HTR-8/SVneo (cell line): ENCODE measurements at regions not wholly inside any gene's neighbourhood (a gene's known extent, or its start where the extent isn't known, plus 50 kb on each side); places are given as distances from the start of the nearest gene placed in this dataset.
"Not testable (repeated sequence)": the region's sequence is repeated elsewhere in the genome, so short reads cannot be mapped to it uniquely, and the experiment has no call there.

Experiments
- DNase-seq: peaks from one replicate; pipeline ENCODE4 v3.0.0; 2011; ENCODE audit warnings: low spot score, mixed read lengths; ENCODE audit not compliant: insufficient read length
- FAIRE-seq: peaks from 2 replicates; lab custom pipeline; 2011; peaks lifted over from hg19 to GRCh38; lab: Jason Lieb, UNC

GRCh38 chr4:148717988-148718387 is 275.8 kb upstream of the NR3C2 start:
- FAIRE-seq = no peak
- no peak for DNase-seq

DNA sequence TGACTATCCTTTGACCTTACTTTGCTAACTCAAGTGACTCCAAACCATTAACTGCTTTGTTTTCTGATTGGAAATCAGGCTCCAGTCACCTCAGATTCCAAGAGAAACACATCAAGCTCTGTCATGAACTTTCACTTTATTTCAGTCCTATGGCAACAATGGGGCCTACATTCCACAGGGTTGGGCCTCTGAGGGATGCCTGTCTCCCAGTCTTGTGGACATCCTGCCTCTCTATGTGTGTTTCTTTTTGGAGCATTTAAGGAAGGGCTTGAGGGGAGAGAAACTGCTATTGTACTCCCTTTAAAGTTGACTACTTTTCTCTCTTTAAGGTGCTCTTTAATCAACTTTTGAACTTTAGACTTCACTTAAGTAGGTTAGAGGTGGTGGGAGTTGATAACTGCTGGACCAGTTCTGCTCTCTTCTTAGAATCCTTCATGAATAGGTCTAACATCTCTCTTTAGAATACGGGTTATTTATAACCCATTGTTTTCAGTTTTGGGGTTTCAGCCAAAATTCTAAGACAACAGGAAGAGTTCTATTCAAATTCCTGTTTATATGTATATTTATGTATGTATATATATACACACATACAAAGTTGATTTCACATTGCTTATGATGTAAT is 274.3 kb upstream of the NR3C2 start:
- FAIRE-seq (no peak), DNase-seq (no peak)

GRCh38 chr4:148704291-148704690 is 262.1 kb upstream of the NR3C2 start:
- FAIRE-seq (no peak), DNase-seq (no peak)

DNA sequence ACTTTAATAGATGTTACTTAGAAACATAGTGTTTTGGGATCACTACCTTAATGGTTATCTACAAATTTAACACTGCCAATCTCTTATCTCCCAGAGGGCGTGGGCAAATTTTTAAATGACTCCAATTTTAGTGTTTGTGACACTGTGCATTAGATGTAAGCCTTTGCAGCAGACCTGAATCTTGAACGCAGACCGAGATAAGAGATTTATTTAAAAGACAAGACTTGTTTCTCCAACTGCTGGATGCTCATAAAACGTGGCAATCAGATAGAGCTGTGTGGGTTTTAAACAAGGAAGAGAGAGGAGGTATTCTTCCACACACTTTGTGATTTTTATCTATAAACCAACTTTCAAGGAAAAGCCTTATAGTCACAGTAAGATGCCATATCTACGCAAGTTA is 252.5 kb upstream of the NR3C2 start:
- no peak for FAIRE-seq
- DNase-seq = no peak

DNA sequence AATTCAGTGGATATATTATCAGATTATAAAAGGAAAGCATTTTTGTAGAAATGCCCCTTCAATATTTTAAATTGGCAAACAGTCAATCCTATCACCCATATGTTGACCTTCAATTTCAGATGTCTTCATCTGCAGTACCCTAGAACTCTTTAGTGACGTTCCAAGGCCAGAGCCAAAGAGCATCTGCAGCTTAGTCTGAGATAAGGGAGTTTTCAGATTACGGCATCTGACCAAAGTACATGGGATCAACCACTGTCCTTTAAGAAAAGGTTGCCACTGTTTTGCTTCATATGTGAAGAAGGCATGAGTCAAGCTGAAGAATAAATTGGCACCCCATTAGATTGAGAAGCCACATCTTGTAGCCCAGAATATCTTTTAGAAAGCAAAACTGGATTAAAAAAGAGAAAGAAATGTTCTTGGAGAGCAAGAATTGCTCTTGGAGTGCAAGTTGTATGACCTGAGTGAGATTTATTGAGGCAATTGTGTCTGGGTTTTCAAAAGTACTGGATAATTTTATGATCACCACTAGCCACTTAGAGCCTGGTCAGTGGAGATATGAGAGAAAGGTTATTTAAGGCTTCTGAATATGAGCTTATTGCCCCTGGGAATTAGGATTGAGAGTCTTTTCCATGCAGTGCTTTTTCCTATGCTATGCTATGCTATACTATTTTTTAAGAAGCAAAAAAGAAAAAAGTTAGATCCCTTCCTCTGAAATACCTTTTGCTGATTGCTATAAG is 251.9 kb upstream of the NR3C2 start:
- no peak for DNase-seq
- no peak for FAIRE-seq

- FAIRE-seq (no peak), DNase-seq (no peak)
Measured at GRCh38 chr4:148692242-148692641, 250.0 kb upstream of the NR3C2 start.

DNA sequence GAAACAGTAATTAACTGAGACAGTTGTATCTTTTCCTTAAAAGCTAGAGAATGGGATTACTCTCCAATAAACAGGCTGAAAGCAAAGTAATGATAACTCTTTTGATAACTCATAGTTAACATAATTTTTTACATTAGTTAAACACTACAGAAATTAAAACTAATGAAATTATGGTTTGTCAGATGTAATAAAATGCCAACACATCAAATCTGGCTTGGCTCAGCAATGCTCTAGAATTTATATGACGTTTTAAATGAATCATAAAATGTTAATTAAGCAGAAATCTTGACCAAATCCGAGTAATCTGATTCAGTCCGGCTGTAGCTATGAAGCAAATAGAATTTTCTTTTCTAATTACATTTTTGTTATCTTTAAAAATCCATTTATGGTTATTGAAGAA is 244.2 kb upstream of the NR3C2 start:
- FAIRE-seq (no peak), DNase-seq (no peak)

GRCh38 chr4:148684638-148685037 is 242.4 kb upstream of the NR3C2 start:
- DNase-seq (no peak), FAIRE-seq (no peak)

- DNase-seq (no peak), FAIRE-seq (no peak)
Measured at GRCh38 chr4:148680884-148681283, 238.7 kb upstream of the NR3C2 start.

DNA sequence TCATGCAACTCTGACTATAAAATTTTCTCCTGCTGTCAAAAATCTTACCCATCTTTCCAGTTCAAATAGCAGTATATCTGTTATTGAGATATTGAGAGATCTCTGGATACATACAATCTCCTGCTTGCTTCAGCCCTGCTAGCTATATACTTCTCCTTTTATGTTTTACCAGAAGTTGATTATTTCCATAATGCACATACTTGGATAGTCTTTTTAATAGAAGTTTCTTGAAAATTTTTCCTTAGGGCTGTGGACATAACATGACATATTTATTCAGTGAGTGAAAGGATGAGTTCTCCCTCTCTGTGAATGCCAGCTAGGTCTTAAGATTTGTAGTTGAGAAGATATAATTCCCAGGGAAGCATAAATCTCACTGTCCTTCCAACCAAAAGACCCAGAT is 234.1 kb upstream of the NR3C2 start:
- FAIRE-seq (no peak), DNase-seq (no peak)

GRCh38 chr4:148674876-148675275 is 232.7 kb upstream of the NR3C2 start:
- no peak for FAIRE-seq
- DNase-seq = no peak

DNA sequence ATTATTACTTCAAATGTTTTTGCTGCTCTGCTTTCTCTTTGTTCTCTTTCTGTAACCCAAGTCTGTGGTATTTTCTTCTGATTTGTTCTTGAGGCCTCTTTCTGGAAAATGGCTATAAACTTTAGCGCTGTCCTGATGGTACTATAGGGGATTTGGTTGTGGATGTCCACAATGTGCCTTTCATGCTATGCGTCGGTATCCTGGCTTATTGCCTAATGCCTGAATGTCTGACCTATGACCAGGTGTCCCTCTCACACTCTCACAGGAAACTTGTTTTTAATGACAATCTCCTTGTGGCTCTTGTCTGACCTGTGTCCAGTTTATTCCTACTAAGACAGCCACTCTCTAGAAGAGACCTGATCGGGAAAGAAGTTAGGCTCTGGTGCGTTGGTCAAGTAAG is 222.4 kb upstream of the NR3C2 start:
- no peak for DNase-seq
- no peak for FAIRE-seq

DNA sequence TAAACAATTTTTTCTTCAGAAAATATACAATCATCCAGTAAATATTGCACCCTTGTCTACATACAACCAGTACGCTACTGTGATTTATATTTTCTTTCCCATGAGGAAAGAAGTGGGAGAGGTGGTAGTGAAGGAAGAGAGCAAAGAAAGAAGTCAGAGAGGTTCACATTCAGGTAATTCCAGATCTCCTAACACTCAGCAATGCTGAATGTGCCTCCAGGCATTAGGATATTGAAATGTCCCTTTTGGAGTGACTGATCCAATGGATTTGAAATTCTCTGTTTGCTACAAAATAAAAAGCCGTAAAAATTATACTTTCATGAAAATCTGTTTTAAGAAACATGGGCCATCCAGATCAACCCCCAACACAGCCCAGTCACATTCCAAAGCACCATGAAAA is 211.9 kb upstream of the NR3C2 start:
- FAIRE-seq = no peak

GRCh38 chr4:148653681-148654080 is 211.5 kb upstream of the NR3C2 start:
- FAIRE-seq (no peak), DNase-seq (no peak)

More for the DNA sequence above, 211.9 kb upstream of the NR3C2 start:
- no peak for DNase-seq

DNA sequence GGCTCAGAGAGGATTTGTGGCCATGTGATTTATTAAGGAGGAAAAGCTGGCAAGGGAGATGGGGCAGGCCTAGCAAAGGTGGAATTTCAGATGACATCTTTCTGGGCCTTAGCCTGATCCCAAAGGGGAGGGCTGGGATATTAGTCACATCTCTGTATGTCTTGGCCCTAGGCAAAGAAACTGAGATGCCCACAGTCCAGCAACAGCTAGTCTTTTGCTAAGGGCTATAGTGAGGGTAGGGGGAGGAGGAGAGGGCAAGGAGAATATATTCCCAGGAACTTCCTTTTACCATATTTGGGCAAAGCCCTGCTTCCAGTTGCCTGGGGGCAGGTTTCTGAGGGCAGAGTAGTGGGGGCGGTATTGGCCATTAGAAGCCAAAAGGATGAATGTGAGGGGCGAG is 209.8 kb upstream of the NR3C2 start:
- DNase-seq = peak; percentile 5
- no peak for FAIRE-seq

GRCh38 chr4:148649652-148650331 is 207.6 kb upstream of the NR3C2 start:
- DNase-seq (peak; percentile 4), FAIRE-seq (no peak)

DNA sequence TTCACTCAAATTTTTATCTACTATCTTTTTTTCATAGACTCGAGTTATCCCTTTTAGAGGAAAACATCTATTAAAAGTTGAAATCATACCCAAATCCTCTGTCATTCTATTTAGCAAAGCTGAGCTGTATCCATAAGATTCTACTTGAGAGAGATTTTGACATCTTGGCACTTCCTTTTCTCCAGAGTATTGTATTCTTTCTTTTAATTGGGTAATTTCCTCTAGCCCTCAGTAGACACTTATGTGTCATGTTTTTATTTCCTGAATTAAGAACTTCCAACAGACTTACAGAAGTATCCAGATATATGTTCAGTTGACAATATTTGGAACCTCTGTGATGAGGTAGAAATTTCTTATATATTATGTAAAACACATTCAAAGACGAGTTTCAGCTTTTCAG is 201.6 kb upstream of the NR3C2 start:
- DNase-seq (no peak), FAIRE-seq (no peak)

- FAIRE-seq = no peak
- no peak for DNase-seq
Measured at GRCh38 chr4:148642907-148643306, 200.7 kb upstream of the NR3C2 start.

DNA sequence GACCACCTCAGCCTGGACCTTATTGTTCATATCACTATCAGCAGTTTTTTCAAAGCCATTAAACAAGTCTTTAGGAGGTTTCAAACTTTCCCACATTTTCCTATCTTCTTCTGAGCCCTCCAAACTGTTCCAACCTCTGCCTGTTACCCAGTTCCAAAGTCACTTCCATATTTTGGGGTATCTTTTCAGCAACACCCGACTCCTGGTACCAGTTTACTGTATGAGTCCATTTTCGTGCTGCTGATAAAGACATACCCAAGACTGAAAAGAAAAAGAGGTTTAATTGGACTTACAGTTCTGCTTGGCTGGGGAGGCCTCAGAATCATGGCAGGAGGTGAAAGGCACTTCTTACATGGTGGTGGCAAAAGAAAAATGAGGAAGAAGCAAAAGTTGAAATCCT is 195.9 kb upstream of the NR3C2 start:
- DNase-seq, FAIRE-seq: not testable (repeated sequence)

DNA sequence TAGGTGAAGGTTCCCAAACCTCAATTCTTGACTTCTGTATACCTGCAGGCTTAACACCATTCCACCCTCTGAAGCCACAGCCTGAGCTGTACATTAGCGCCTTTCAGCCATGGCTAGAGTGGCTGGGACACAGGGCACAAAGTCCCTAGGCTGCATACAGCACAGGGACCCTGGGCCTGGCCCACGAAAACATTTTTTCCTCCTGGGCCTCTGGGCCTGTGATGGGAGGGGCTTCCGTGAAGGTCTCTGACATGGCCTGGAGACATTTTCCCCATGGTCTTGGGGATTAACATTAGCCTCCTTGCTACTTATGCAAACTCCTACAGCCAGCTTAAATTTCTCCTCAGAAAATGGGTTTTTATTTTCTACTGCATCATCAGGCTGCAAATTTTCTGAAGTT is 195.2 kb upstream of the NR3C2 start:
- not testable (repeated sequence) for DNase-seq, FAIRE-seq

DNA sequence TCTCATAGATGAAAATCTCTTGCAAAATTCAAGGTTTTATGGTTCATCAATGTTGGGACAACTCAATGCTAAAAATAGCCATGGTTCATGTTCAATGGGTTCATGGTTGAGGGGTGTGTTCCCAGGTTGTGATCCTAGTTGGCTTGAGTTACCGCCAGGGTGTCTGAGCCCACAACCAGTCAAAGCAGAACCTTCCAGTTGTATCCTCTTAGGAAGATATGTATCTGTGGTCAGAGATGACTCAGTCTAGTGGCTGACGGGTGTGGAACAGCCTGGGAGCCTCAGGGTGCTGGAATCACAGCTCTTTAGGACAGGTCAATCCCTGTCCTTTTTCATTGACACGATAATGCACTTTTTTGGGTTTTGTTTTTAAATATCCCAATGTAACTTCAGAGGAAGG is 192.3 kb upstream of the NR3C2 start:
- DNase-seq = peak; percentile 5

More for the DNA sequence above, 192.3 kb upstream of the NR3C2 start:
- no peak for FAIRE-seq
